ENCODE measurements at regions not wholly inside any gene's neighbourhood (a gene's known extent, or its start where the extent isn't known, plus 50 kb on each side); places are given as distances from the start of the nearest gene placed in this dataset.

DNA sequence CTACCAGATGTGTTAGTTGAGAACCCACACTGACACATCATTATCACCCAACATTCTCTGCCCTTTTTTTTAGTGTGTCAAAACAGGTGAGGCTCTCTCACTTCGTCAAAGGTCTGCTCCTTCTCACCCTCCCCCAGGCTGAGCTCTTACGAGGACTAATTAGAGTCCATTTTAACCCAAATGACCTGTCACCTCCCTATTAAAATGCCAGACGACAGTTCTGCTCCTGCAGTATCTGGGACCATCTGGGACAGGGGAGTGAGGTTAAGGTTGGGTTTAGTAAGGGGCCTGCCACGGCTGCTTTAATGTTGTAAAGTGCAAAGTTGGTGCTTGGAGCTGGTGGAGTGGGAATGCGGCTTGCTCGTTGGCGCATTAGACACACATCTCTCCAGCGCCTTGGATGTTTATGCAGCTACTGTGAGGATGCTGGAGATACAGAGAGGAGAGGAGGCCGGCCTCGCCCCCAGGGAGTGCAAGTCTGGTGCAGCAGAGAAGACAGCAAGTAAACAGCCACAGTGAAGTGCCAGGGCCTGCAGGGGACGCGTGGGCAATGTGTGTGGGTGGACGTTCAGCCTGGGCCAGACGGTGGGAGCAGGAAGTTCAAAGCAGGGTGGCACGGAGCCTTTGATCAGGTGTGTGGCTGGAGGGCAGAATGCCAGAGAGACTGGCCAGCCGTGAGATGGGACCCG lies 96.2 kb downstream of the C9orf50 start:
- no peaks in the 10 kb centered on the region; the same call in 1 of the 2 replicates for H3K36me3 ChIP-seq (ENCODE audit: insufficient read depth, low read length)
- H3K9ac ChIP-seq (ENCODE audit: low read depth, low read length), result no peak overlapping the region
- H3K4me1 ChIP-seq (ENCODE audit: insufficient read depth, low read length), result peaks cover 12% of the 10 kb centered on the region; the same call in 1 of the 2 replicates
- H3K9me3 ChIP-seq (ENCODE audit: control insufficient read depth, insufficient read depth, low read length), result peaks cover 3% of the 10 kb centered on the region; the same call in 1 of the 2 replicates

GRCh38 chr9:129523943-129524581 lies 96.8 kb downstream of the C9orf50 start:
- Histone ChIP-seq H3K9ac (ENCODE audit: low read depth, low read length) (no peak overlapping the region), H3K4me1 (ENCODE audit: insufficient read depth, low read length) (peaks cover 12% of the 10 kb centered on the region; the same call in 1 of the 2 replicates), H3K9me3 (ENCODE audit: control insufficient read depth, insufficient read depth, low read length) (peaks cover 3% of the 10 kb centered on the region; the same call in 1 of the 2 replicates), H3K36me3 (ENCODE audit: insufficient read depth, low read length) (no peaks in the 10 kb centered on the region; the same call in 1 of the 2 replicates)

DNA sequence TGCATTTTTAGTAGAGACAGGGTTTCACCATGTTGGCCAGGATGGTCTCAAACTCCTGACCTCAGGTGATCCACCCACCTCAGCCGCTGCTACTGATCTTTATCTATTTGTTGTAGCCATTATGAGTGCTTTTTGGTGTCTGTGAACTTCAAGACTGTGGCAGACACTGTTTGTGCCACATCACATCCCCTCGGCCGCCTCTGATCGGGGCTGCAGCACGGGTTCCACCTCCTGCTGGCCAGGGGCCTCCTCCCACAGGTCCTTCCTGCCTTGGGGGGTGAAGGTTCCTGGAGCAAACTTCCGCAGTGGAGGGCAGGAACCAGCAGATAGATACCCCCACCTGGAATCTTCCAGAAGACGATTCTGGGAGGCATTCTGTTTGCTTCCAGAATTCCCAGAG lies 98.5 kb downstream of the C9orf50 start:
- Histone ChIP-seq H3K9ac (ENCODE audit: low read depth, low read length) (no peak overlapping the region), H3K4me1 (ENCODE audit: insufficient read depth, low read length) (peaks cover 12% of the 10 kb centered on the region; the same call in 1 of the 2 replicates), H3K36me3 (ENCODE audit: insufficient read depth, low read length) (no peaks in the 10 kb centered on the region; the same call in 1 of the 2 replicates), H3K9me3 (ENCODE audit: control insufficient read depth, insufficient read depth, low read length) (peaks cover under 1% of the 10 kb centered on the region; the same call in 1 of the 2 replicates)

- peaks cover 5% of the 10 kb centered on the region; the same call in 1 of the 2 replicates for H3K9me3 ChIP-seq (ENCODE audit: control insufficient read depth, insufficient read depth, low read length)
- no peak overlapping the region for H3K9ac ChIP-seq (ENCODE audit: low read depth, low read length)
- H3K4me1 ChIP-seq (ENCODE audit: insufficient read depth, low read length), result peaks cover 7% of the 10 kb centered on the region; the same call in 1 of the 2 replicates
- no peaks in the 10 kb centered on the region; the same call in 1 of the 2 replicates for H3K36me3 ChIP-seq (ENCODE audit: insufficient read depth, low read length)
Observed at GRCh38 chr9:129520082-129520481, 100.8 kb downstream of the C9orf50 start.

DNA sequence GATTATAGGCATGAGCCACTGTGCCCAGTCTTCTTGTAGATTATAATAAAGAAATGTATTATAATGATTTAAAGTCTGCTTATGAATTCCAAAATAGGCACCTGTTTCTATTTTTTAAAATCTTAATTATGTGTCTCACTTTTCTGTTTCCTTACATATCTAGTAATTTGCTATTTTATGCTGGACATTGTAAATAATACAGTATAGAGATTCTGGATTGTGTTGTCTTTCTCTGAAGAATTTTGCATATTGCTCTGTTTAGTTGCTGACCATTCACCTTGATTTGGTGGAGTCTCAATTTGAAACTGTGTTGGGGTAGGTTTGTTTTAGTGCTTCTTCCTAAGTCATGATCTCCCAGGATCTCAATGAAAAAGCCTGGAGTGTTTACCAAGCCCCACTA lies 102.8 kb downstream of the C9orf50 start:
- no peaks in the 10 kb centered on the region; the same call in 1 of the 2 replicates for H3K36me3 ChIP-seq (ENCODE audit: insufficient read depth, low read length)
- H3K4me1 ChIP-seq (ENCODE audit: insufficient read depth, low read length), result no peaks in the 10 kb centered on the region
- H3K9me3 ChIP-seq (ENCODE audit: control insufficient read depth, insufficient read depth, low read length), result peaks cover 21% of the 10 kb centered on the region
- no peak overlapping the region for H3K9ac ChIP-seq (ENCODE audit: low read depth, low read length)

- Histone ChIP-seq H3K36me3 (ENCODE audit: insufficient read depth, low read length) (no peaks in the 10 kb centered on the region), H3K9me3 (ENCODE audit: control insufficient read depth, insufficient read depth, low read length) (peaks cover 21% of the 10 kb centered on the region), H3K9ac (ENCODE audit: low read depth, low read length) (no peak overlapping the region), H3K4me1 (ENCODE audit: insufficient read depth, low read length) (no peaks in the 10 kb centered on the region)
Observed at GRCh38 chr9:129517006-129517405, 103.9 kb downstream of the C9orf50 start.

DNA sequence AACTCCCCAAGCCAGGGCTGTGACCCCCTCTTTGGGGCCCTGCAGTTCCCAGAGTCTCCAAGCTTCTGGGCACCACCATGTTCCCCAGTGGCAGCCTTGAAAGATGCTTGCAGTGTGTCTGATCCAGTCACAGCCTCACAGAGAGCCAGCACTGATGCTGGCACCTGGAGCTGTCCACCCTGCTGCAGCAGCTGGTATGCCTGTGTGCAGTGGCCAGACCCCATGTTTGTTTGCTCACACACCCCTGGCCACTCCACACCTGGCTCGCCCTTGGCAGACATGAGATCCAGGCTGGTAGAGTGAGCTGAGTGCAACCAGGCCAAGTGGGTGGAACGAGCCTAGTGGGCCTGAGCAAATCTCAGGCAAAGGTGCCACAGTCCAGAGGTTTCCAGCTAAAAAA lies 106.0 kb downstream of the C9orf50 start:
- H3K36me3 ChIP-seq (ENCODE audit: insufficient read depth, low read length), result no peaks in the 10 kb centered on the region
- H3K4me1 ChIP-seq (ENCODE audit: insufficient read depth, low read length), result no peaks in the 10 kb centered on the region
- H3K9ac ChIP-seq (ENCODE audit: low read depth, low read length), result no peak overlapping the region
- peaks cover 21% of the 10 kb centered on the region for H3K9me3 ChIP-seq (ENCODE audit: control insufficient read depth, insufficient read depth, low read length)

- no peaks in the 10 kb centered on the region for H3K4me1 ChIP-seq (ENCODE audit: insufficient read depth, low read length)
- H3K9me3 ChIP-seq (ENCODE audit: control insufficient read depth, insufficient read depth, low read length), result peaks cover 24% of the 10 kb centered on the region
- no peaks in the 10 kb centered on the region for H3K36me3 ChIP-seq (ENCODE audit: insufficient read depth, low read length)
- H3K9ac ChIP-seq (ENCODE audit: low read depth, low read length), result no peak overlapping the region
Observed at GRCh38 chr9:129514497-129514867, 106.4 kb downstream of the C9orf50 start.

DNA sequence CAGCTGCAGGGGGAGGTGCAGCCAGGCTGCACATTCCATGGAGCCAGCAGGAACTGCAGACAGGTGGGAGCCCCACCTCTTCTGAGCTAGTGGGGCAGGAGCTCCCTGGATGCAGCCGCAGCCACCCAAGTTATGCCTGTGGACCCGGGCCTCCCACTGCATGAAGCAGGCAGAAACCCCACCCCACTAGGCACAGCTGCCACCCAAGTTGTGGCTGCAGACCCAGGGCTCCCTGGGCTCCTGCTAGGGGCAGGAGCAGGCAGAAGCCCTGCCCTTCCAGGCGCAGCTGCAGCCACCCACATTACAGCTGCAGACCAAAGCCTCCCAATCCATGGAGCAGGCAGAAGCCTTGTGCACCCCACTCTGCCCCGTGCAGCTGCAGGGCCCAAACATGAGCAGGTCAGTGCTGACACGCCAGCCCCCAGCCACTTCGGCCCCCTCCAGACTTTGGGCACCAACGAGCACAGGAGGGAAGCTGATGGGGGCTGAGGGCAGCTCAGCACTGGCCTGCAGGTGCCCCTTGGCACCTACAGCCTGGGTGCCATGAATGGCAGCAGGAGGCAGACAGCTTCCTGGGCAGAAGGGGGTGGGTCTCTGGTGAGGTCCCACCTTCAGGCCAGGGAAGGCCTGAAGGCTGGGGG lies 106.9 kb downstream of the C9orf50 start:
- Histone ChIP-seq H3K9ac (ENCODE audit: low read depth, low read length) (no peak overlapping the region), H3K36me3 (ENCODE audit: insufficient read depth, low read length) (no peaks in the 10 kb centered on the region), H3K4me1 (ENCODE audit: insufficient read depth, low read length) (no peaks in the 10 kb centered on the region), H3K9me3 (ENCODE audit: control insufficient read depth, insufficient read depth, low read length) (peaks cover 25% of the 10 kb centered on the region)

DNA sequence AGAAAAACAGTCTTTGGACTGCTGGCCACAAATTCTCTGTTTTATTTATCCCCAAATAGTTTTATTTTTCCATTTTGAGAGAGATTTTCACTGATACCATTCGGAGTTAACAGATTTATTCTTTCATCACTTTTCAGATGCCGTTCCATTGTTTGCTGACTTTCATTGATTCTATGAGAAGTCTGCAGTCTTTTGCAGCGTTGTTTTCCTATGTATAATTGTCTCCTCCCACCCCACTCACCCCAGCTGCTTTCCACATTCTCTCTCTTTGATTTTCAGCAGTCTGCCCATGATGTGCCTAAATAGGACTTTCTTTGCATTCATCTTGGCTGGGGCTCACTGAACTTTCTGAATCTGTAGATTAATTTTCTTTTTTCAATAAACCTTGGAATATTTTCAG lies 107.6 kb downstream of the C9orf50 start:
- Histone ChIP-seq H3K36me3 (ENCODE audit: insufficient read depth, low read length) (no peaks in the 10 kb centered on the region), H3K4me1 (ENCODE audit: insufficient read depth, low read length) (no peaks in the 10 kb centered on the region), H3K9me3 (ENCODE audit: control insufficient read depth, insufficient read depth, low read length) (peaks cover 25% of the 10 kb centered on the region), H3K9ac (ENCODE audit: low read depth, low read length) (no peak overlapping the region)

DNA sequence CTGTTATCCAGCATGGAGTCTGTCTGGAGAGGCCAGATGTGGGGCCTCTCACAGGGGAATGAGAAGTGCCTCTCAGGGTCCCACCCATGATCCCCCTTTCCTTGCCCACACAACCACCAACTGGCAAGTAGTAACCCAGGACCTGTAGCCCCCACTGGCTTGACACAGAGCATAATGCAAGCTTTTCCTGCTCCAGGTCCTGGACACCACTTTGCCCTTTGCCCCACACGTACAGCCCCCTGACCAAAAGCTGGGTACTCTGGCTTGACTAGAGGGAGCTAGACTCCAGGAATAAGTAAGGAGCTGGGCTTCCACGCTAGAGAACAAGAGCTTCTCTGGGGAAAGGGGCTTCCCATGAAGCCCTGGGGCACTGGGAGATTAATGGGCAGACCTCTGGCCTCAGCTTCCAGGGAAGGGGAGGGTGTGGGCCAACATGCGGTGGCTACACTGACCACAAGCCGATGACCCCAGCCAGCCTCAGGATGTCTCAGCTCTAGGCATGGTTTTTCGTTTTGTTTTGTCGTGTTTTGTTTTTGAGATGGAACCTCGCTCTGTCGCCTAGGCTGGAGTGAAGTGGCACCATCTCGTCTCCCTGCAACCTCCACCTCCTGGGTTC lies 109.5 kb downstream of the C9orf50 start:
- H3K9me3 ChIP-seq (ENCODE audit: control insufficient read depth, insufficient read depth, low read length), result peaks cover 25% of the 10 kb centered on the region
- peaks cover 7% of the 10 kb centered on the region; the same call in 1 of the 2 replicates for H3K4me1 ChIP-seq (ENCODE audit: insufficient read depth, low read length)
- no peak overlapping the region for H3K9ac ChIP-seq (ENCODE audit: low read depth, low read length)
- no peaks in the 10 kb centered on the region for H3K36me3 ChIP-seq (ENCODE audit: insufficient read depth, low read length)

DNA sequence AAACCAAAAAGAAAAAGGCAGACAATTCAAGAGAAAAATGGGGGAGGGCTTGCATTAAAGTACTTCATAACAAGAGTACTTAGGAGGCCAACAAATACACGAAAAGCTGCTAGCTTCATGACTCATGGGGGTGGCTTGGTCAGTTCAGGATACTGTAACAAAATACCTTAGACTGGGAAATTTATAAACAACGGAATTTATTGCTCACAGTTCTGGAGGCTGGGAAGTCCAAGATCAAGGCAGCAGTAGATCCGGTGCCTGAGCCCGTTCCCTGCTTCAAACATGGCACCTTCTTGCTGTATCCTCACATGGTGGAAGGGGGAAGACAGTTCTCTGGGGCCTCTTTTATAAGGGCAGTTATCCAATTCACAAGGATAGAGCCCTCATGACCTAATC lies 111.4 kb downstream of the C9orf50 start:
- Histone ChIP-seq H3K4me1 (ENCODE audit: insufficient read depth, low read length) (peaks cover 7% of the 10 kb centered on the region; the same call in 1 of the 2 replicates), H3K36me3 (ENCODE audit: insufficient read depth, low read length) (no peaks in the 10 kb centered on the region), H3K9me3 (ENCODE audit: control insufficient read depth, insufficient read depth, low read length) (peaks cover 15% of the 10 kb centered on the region), H3K9ac (ENCODE audit: low read depth, low read length) (no peak overlapping the region)

- peaks cover 4% of the 10 kb centered on the region; the same call in 1 of the 2 replicates for H3K9me3 ChIP-seq (ENCODE audit: control insufficient read depth, insufficient read depth, low read length)
- H3K36me3 ChIP-seq (ENCODE audit: insufficient read depth, low read length), result no peaks in the 10 kb centered on the region
- peaks cover 11% of the 10 kb centered on the region; the same call in 1 of the 2 replicates for H3K4me1 ChIP-seq (ENCODE audit: insufficient read depth, low read length)
Observed at GRCh38 chr9:129507805-129508204, 113.1 kb downstream of the C9orf50 start.

GRCh38 chr9:129506892-129507291 lies 114.0 kb downstream of the C9orf50 start:
- H3K36me3 ChIP-seq (ENCODE audit: insufficient read depth, low read length), result no peaks in the 10 kb centered on the region
- peaks cover 11% of the 10 kb centered on the region; the same call in 1 of the 2 replicates for H3K4me1 ChIP-seq (ENCODE audit: insufficient read depth, low read length)
- H3K9ac ChIP-seq (ENCODE audit: low read depth, low read length), result no peak overlapping the region

More at GRCh38 chr9:129507805-129508204, 113.1 kb downstream of the C9orf50 start:
- H3K9ac ChIP-seq (ENCODE audit: low read depth, low read length), result no peak overlapping the region

More at GRCh38 chr9:129506892-129507291, 114.0 kb downstream of the C9orf50 start:
- H3K9me3 ChIP-seq (ENCODE audit: control insufficient read depth, insufficient read depth, low read length), result peaks cover 4% of the 10 kb centered on the region; the same call in 1 of the 2 replicates

All from ES-I3 (cell line).